ENCODE measurements at regions not wholly inside any gene's neighbourhood (a gene's known extent, or its start where the extent isn't known, plus 50 kb on each side); places are given as distances from the start of the nearest gene placed in this dataset.

GRCh38 chr11:43626798-43627197 lies 53.7 kb upstream of the HSD17B12 start:
- TF ChIP-seq EZH2 (IDR thresholded peaks at IDR 0.05; ENCODE audit: insufficient read depth, low read length) (no peak), CTCF (IDR thresholded peaks at IDR 0.05; ENCODE audit: insufficient read depth, low read depth, low read length) (no peak)
